SK-N-SH treated with all-trans-retinoic acid at 6 μM for 48 hours (cell line): ENCODE measurements at regions not wholly inside any gene's neighbourhood (a gene's known extent, or its start where the extent isn't known, plus 50 kb on each side); places are given as distances from the start of the nearest gene placed in this dataset.

Experiments
- ATAC-seq: fragments of 200-7000 bp; cut with Tn5 transposase; 3 replicates; pipeline ENCODE4 v1.9.1; 2020; ENCODE audit warnings: mild to moderate bottlenecking, moderate library complexity
- ARNTL ChIP-seq: fragments of 450-650 bp; formaldehyde crosslinking; IDR thresholded peaks from 2 replicates; pipeline ENCODE4 v1.5.0; 2020; ENCODE audit warnings: low read depth, mild to moderate bottlenecking, moderate library complexity, borderline replicate concordance
- CSDC2 ChIP-seq: fragments of 250-450 bp; sonication (Bioruptor Pico); IDR thresholded peaks from 2 replicates; pipeline ENCODE4 v1.5.0; 2020; ENCODE audit warnings: mild to moderate bottlenecking, moderate library complexity
- ESRRG ChIP-seq: fragments of 250-450 bp; sonication (Bioruptor Pico); IDR thresholded peaks from 2 replicates; pipeline ENCODE4 v1.6.1; 2021; ENCODE audit warnings: mild to moderate bottlenecking
- GLIS3 ChIP-seq: fragments of 250-450 bp; sonication (Bioruptor Pico); IDR thresholded peaks from 2 replicates; pipeline ENCODE4 v1.5.0; 2020; ENCODE audit warnings: mild to moderate bottlenecking, moderate library complexity
- ISL1 ChIP-seq: fragments of 250-450 bp; sonication (Bioruptor Pico); IDR thresholded peaks from 2 replicates; pipeline ENCODE4 v2.1.2; 2022; ENCODE audit warnings: mild to moderate bottlenecking, moderate library complexity
- OSR1 ChIP-seq: fragments of 250-450 bp; sonication (Bioruptor Pico); IDR thresholded peaks from 2 replicates; pipeline ENCODE4 v1.8.0; 2022; ENCODE audit warnings: moderate library complexity, mild to moderate bottlenecking, inconsistent platforms
- PPARA ChIP-seq: fragments of 250-450 bp; sonication (Bioruptor Pico); IDR thresholded peaks from 2 replicates; pipeline ENCODE4 v1.5.0; 2020; ENCODE audit warnings: mild to moderate bottlenecking, borderline replicate concordance
- SNAI2 ChIP-seq: fragments of 250-450 bp; sonication (Bioruptor Pico); IDR thresholded peaks from 2 replicates; pipeline ENCODE4 v1.5.0; 2020; ENCODE audit warnings: mild to moderate bottlenecking, moderate library complexity
- ZC3H10 ChIP-seq: fragments of 250-450 bp; sonication (Bioruptor Pico); IDR thresholded peaks from 2 replicates; pipeline ENCODE4 v1.5.1; 2021; ENCODE audit warnings: mild to moderate bottlenecking, moderate library complexity
- ZFP3 ChIP-seq: fragments of 250-450 bp; sonication (Bioruptor Pico); IDR thresholded peaks from 2 replicates; pipeline ENCODE4 v1.5.0; 2020; ENCODE audit warnings: mild to moderate bottlenecking, moderate library complexity
- ZFP30 ChIP-seq: fragments of 450-650 bp; formaldehyde crosslinking; IDR thresholded peaks from 2 replicates; pipeline ENCODE4 v1.5.0; 2022; ENCODE audit warnings: mild to moderate bottlenecking, moderate library complexity
- ZNF565 ChIP-seq: fragments of 450-650 bp; formaldehyde crosslinking; conservative IDR thresholded peaks from 2 replicates; pipeline ENCODE4 v1.5.0; 2020; ENCODE audit warnings: low read depth, mild to moderate bottlenecking, moderate library complexity
- ZNF70 ChIP-seq: fragments of 450-650 bp; formaldehyde crosslinking; IDR thresholded peaks from 2 replicates; pipeline ENCODE4 v1.5.0; 2020; ENCODE audit warnings: mild to moderate bottlenecking, moderate library complexity
- ZNF8 ChIP-seq: fragments of 450-650 bp; formaldehyde crosslinking; IDR thresholded peaks from 2 replicates; pipeline ENCODE4 v1.5.0; 2020; ENCODE audit warnings: mild to moderate bottlenecking, moderate library complexity
- TF ChIP-seq, protein P1 (sequence below): fragments of 250-450 bp; sonication (Bioruptor Pico); IDR thresholded peaks from 2 replicates; pipeline ENCODE4 v1.5.1; 2020; ENCODE audit warnings: low read depth, mild to moderate bottlenecking, moderate library complexity
- TF ChIP-seq, protein P2 (sequence below): fragments of 250-450 bp; sonication (Bioruptor Pico); IDR thresholded peaks from 2 replicates; pipeline ENCODE4 v1.8.0; 2021; ENCODE audit warnings: low read depth, mild to moderate bottlenecking, moderate library complexity, borderline replicate concordance
- TF ChIP-seq, protein P3 (sequence below): fragments of 250-450 bp; sonication (Bioruptor Pico); IDR thresholded peaks from 2 replicates; pipeline ENCODE4 v1.5.0; 2020; ENCODE audit warnings: mild to moderate bottlenecking, moderate library complexity
- TF ChIP-seq, protein P4 (sequence below): fragments of 250-450 bp; sonication (Bioruptor Pico); IDR thresholded peaks from 2 replicates; pipeline ENCODE4 v1.5.1; 2021; ENCODE audit warnings: mild to moderate bottlenecking, moderate library complexity

DNA sequence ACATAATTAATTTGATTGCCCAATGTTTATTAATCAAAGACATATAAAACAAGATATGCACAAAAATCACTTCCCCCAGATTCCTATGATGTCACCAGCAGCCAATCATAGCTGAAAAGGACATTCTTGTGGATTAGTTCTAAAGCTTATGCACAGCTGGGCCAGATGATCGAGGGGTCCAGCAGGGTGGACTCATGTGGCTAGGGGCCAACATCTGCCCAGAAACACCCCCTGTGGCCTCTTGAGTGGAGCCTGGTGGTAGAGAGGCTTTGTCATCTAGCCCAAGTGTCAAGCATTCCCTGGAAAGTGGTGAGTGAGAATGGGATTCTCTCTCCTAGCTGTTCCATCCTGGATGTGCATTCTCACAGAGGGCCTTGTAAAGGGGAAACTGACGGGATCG lies 590.0 kb downstream of the BCL11B start:
- TF ChIP-seq ZFP30 = no peak
- TF ChIP-seq SNAI2 = no peak
- TF ChIP-seq ZNF565 (CRISPR knock-in tag) = no peak
- ATAC-seq = no peak

DNA sequence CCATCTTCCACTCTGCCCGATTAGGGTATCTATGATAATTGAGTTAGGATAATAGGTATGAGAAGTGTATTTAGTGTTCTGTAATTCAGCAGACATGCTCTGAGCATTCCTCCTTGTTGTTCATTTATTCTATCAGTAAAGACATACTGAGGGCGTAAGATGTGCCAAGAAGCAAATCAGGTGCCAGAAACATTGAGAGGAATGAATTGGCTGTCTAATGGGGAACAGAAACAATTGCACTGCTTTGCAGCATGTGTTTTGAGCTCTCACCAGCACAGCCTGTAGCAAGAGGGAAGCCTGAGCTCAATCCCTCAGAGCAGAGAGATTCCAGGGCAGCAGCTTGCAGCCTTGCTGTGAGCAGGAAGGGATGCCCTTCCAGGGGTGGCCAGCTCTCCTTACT lies 589.3 kb downstream of the BCL11B start:
- ATAC-seq = no peak
- TF ChIP-seq ZC3H10 = no peak
- TF ChIP-seq CSDC2 (CRISPR knock-in tag) = no peak
- TF ChIP-seq, protein P1, sequence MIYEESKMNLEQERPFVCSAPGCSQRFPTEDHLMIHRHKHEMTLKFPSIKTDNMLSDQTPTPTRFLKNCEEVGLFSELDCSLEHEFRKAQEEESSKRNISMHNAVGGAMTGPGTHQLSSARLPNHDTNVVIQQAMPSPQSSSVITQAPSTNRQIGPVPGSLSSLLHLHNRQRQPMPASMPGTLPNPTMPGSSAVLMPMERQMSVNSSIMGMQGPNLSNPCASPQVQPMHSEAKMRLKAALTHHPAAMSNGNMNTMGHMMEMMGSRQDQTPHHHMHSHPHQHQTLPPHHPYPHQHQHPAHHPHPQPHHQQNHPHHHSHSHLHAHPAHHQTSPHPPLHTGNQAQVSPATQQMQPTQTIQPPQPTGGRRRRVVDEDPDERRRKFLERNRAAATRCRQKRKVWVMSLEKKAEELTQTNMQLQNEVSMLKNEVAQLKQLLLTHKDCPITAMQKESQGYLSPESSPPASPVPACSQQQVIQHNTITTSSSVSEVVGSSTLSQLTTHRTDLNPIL (CRISPR knock-in tag) = no peak
- TF ChIP-seq ARNTL (CRISPR knock-in tag) = no peak
- TF ChIP-seq ZFP3 (CRISPR knock-in tag) = no peak
- TF ChIP-seq ZNF70 (CRISPR knock-in tag) = no peak
- TF ChIP-seq, protein P2, sequence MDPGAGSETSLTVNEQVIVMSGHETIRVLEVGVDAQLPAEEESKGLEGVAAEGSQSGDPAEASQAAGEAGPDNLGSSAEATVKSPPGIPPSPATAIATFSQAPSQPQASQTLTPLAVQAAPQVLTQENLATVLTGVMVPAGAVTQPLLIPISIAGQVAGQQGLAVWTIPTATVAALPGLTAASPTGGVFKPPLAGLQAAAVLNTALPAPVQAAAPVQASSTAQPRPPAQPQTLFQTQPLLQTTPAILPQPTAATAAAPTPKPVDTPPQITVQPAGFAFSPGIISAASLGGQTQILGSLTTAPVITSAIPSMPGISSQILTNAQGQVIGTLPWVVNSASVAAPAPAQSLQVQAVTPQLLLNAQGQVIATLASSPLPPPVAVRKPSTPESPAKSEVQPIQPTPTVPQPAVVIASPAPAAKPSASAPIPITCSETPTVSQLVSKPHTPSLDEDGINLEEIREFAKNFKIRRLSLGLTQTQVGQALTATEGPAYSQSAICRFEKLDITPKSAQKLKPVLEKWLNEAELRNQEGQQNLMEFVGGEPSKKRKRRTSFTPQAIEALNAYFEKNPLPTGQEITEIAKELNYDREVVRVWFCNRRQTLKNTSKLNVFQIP (CRISPR knock-in tag) = no peak
- TF ChIP-seq, protein P3, sequence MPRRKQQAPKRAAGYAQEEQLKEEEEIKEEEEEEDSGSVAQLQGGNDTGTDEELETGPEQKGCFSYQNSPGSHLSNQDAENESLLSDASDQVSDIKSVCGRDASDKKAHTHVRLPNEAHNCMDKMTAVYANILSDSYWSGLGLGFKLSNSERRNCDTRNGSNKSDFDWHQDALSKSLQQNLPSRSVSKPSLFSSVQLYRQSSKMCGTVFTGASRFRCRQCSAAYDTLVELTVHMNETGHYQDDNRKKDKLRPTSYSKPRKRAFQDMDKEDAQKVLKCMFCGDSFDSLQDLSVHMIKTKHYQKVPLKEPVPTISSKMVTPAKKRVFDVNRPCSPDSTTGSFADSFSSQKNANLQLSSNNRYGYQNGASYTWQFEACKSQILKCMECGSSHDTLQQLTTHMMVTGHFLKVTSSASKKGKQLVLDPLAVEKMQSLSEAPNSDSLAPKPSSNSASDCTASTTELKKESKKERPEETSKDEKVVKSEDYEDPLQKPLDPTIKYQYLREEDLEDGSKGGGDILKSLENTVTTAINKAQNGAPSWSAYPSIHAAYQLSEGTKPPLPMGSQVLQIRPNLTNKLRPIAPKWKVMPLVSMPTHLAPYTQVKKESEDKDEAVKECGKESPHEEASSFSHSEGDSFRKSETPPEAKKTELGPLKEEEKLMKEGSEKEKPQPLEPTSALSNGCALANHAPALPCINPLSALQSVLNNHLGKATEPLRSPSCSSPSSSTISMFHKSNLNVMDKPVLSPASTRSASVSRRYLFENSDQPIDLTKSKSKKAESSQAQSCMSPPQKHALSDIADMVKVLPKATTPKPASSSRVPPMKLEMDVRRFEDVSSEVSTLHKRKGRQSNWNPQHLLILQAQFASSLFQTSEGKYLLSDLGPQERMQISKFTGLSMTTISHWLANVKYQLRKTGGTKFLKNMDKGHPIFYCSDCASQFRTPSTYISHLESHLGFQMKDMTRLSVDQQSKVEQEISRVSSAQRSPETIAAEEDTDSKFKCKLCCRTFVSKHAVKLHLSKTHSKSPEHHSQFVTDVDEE (CRISPR knock-in tag) = no peak
- TF ChIP-seq ZFP30 = no peak
- no peak for TF ChIP-seq ZNF565 (CRISPR knock-in tag)
- TF ChIP-seq ESRRG = no peak
- TF ChIP-seq, protein P4, sequence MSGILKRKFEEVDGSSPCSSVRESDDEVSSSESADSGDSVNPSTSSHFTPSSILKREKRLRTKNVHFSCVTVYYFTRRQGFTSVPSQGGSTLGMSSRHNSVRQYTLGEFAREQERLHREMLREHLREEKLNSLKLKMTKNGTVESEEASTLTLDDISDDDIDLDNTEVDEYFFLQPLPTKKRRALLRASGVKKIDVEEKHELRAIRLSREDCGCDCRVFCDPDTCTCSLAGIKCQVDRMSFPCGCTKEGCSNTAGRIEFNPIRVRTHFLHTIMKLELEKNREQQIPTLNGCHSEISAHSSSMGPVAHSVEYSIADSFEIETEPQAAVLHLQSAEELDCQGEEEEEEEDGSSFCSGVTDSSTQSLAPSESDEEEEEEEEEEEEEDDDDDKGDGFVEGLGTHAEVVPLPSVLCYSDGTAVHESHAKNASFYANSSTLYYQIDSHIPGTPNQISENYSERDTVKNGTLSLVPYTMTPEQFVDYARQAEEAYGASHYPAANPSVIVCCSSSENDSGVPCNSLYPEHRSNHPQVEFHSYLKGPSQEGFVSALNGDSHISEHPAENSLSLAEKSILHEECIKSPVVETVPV (CRISPR knock-in tag) = no peak
- no peak for TF ChIP-seq ZNF8 (CRISPR knock-in tag)
- TF ChIP-seq OSR1 = no peak

DNA sequence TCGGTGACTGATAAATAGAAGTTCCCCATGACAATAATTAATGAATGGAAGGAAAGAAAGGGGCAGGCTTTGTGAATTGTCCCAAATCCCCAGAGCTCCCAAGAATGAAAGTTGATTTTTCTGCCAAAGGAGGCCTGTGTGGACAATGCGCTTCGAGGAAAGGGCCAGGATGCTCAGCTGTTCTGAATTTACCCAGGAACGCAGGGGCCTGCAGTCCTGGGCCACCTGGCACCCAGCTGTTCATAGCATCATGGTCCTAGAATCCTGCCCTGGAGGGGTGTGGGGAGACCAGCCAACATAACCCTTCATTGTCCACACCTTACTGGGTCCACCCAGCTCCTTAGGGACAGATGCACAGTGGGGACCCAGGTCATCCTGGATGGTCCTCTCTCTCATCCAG lies 587.5 kb downstream of the BCL11B start:
- no peak for ATAC-seq
- TF ChIP-seq ZNF565 (CRISPR knock-in tag) = no peak
- no peak for TF ChIP-seq SNAI2
- TF ChIP-seq, protein P2 (CRISPR knock-in tag) = no peak
- no peak for TF ChIP-seq ZC3H10
- no peak for TF ChIP-seq PPARA (CRISPR knock-in tag)
- TF ChIP-seq GLIS3 (CRISPR knock-in tag) = no peak
- no peak for TF ChIP-seq ARNTL (CRISPR knock-in tag)
- TF ChIP-seq ISL1 (CRISPR knock-in tag) = no peak

DNA sequence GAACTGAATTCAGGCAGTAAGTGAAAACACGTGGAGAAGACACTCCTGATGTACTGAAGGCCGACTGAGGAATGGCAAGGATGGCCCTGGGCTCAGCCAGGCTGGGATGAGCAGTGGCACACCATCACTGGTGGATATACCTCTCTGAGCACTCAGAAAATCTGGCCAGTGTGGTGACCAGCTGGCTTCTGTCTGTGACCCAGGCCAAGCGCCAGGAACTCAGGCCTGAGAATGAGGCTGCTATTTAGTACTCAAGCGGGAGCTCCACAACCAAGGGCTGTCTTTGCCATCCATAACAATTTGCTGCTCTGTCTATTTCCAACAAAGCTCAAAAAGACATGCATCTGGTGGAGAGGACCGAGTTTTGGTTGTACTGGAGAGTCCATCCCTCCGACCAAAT lies 586.3 kb downstream of the BCL11B start:
- no peak for ATAC-seq
- TF ChIP-seq, protein P4 (CRISPR knock-in tag) = no peak
- TF ChIP-seq ZC3H10 (no peak), ZNF565 (CRISPR knock-in tag) (no peak), OSR1 (no peak), GLIS3 (CRISPR knock-in tag) (no peak), ZFP3 (CRISPR knock-in tag) (no peak), PPARA (CRISPR knock-in tag) (no peak)
